Hematopoietic multipotent progenitor cell treated with erythropoietin and hydrocortisone succinate and interleukin-3 and kit ligand, for 17 days (in vitro differentiated cells): ENCODE measurements at regions not wholly inside any gene's neighbourhood (a gene's known extent, or its start where the extent isn't known, plus 50 kb on each side); places are given as distances from the start of the nearest gene placed in this dataset.

Experiments used
- DNase-seq: peaks from one replicate; pipeline ENCODE4 v3.0.0-alpha.2; 2015; ENCODE audit warnings: low spot score

DNA sequence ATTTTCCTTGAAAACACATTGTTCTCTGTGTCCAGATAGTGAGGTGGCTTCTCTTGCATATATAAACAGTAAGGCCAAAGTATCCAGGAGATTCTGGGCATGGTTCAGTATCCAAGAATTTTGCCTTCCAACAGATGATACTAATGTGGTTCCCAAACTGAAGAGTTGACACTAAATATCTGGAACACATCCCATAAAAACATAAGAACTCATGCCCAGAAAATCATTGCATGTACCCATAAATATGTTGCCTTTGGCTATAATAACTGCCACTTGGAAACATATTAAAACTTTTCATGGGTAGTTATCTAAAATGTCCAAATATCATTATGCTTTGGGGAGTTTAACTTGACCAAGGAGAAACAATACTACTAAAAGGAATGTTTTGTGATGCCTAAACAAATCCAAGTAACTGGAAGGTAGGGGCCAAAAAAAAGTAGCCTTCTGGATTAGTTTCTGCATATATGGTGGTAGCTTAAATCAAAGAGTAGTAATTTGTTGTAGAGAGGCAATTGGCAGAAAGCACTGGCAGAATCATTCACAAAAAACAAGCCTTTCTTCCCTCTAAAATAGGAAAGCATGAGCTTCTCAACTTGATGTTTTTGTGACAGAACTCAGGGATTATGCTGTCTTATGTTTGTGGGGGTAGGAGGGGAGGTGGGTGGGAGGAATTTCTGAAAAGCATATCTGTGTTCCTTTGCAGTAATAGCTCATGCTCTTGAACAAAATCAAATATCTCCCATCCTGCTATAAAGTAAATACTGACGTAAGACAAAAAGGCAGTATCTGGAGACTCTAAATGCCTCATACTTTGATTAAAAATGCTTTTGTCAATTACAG lies 753.9 kb downstream of the TUSC7 start:
- DNase-seq, result no peak

DNA sequence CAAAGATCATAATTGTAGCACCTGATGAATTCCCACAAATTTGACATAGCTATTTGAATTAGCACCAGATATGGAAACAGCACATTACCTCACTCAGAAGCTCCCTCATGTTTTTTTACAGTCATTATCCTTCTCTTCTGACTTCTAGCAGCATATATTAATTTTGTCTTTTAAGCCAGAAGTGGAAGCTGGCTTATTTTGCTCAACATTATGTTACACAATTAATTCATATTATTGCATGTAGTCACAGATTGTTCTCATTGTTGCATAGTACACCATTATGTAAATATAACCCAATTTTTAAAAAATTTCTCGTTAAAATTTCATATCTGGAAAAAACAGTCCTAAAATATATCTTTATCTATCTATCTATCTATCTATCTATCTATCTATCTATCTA lies 762.3 kb downstream of the TUSC7 start:
- no peak for DNase-seq

DNA sequence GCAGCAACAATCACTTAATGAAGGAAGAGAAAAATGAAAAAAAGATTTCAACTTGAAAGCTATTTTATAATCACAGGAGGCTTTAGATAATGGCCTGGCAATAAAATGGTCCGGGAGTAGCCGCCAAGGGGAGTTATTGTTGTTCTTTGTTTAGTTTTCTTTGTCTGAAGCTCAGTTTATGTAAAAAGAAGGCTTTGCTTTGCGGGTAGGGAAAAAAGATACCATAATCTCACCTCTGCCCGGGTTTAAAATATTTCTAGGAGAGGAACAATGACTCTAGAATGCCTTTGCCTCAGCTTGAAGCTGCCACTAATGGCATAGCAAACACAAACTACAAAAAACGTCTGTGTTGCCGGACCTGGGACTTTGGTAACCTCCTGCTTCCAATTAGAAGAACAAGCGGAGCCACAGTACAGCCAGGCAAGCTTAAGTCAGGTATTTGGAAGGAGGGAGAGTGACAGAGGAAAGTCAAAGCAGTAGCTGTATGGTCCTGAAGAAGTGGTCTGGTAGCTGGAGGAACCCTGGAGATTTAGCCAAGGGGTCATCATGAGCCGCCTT lies 764.5 kb downstream of the TUSC7 start:
- DNase-seq, result no peak

DNA sequence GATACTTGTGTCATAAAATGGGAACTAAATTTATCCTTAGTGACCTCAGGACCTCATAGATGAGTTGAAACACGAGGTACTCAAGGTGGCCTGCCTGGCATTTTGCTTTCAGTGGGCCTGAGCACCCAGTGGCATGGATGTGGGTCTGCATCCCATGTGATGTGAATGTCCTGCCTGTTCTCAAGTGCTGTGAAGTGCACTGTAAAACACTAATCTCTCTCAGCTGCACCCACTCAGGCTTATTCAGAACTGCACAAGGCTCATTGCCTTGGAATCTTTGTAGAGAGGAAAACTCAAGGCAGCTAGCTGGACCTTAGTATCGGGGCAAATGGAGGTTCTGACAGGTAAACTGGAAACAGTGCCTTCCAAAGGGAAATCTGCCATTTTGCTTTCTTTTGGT lies 767.0 kb downstream of the TUSC7 start:
- no peak for DNase-seq

DNA sequence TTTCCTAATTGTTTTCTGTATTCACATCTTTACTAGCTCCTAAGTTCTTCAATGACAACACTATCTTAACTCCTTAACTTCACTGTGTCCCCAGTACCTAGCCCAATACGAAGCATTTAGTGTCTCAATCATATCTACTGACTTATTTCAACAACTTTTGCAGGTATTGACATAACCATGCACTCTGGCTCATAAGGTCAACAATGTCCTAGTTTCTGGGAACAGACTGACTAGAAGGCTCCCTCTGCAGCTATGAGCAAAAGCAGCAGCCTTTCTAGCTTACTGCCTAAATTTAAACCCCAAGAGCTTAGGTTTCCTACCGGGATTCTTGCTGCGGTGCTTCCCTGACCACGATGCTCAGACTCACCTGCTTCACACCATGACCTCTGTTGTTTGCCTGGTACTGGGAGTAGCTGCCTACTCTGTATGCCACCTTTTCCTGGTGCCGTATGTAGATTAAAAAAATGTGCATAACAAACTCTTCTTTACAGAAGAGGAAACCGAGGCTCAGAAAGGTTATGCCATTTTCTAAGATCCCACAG lies 767.7 kb downstream of the TUSC7 start:
- no peak for DNase-seq

DNA sequence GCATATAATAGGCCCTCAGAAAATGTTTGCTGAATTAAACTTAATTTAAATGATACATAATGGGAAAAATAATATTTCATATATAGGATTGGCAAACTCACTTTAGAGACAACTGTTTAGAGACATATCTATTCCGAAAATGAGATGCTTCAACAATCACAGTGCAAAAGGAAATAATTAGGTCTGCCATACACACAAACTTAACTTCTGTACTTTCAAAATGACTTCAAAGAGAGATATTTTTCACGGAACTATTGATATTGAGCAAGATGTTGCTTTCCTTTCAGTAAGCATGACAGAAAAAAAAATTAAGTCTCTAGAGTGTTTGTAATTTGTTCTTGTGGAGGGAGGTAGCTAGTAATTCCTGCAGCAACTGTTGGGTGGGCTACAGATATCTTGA lies 769.5 kb downstream of the TUSC7 start:
- DNase-seq, result no peak

DNA sequence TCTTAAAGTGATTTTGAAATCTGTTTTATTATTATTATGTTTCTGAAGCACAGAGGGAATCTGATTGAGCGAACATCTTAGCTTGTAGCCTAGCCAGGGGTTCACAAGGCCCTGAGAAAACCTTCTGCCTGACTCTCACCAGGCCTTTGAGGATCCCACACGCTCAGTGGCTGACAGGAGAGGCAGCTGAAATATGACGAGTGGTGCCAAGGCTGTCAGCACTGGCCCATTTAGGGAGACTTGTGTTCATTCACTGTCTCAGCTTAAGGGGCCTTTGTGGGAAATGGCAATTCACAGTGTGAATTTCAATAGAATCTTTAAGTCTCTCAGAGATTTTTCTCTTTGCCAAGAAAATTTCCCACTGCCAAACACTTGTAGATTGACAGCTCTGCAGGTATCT lies 770.9 kb downstream of the TUSC7 start:
- no peak for DNase-seq

DNA sequence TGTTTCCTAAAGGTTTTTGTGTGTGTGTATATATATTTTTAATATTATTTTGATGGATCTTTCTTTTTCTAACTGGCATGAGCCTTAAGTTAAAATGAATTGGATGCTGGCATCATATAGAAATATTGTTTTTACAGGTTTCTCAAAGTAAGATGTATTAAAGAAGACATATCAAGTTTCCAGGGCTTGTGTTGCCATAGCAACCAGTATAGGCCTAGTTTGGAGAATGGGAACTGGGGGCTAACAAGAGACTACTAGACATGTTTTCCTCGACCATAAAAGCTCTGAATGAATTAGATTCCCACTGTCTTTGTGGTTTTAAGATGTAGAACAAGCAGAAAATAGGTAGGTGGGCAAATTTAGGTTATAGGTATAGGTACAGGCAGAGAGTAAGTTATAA lies 771.4 kb downstream of the TUSC7 start:
- no peak for DNase-seq

DNA sequence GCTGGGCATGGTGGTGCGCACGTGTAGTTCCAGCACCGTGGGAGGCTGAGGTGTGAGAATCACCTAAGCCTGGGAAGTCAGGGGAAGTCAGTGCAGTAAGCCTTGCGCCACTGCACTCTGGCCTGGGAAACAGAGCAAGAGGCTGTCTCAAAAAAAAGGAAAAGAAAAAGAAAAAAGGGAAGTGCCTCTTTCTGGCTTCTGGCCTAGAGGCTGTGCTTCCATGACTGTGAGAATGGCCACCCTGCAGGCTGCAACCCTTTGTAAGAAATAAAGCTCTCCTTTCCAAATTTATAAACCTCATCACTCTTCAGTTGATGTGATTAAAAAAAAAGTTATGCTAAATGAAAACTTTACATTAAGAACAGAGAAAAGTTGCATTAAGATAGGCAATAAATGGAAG lies 774.3 kb downstream of the TUSC7 start:
- DNase-seq, result no peak

DNA sequence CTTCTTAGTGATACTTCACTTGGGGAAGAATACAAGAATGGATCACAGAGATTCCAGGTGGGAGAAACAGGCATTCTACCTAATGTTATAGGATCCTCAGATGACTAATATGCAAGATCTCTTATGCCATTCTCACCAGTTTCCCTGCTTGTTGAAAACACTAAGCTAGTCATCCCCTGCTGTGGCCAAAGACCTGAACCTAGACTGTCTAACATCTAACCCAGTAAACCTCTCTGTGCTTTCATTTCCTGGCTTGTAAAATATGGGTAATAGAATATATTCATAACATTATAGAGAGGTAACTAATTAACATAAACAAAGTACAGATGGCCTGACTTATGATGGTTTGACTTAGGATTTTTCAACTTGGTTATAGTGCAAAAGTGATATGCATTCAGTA lies 776.3 kb downstream of the TUSC7 start:
- no peak for DNase-seq

DNA sequence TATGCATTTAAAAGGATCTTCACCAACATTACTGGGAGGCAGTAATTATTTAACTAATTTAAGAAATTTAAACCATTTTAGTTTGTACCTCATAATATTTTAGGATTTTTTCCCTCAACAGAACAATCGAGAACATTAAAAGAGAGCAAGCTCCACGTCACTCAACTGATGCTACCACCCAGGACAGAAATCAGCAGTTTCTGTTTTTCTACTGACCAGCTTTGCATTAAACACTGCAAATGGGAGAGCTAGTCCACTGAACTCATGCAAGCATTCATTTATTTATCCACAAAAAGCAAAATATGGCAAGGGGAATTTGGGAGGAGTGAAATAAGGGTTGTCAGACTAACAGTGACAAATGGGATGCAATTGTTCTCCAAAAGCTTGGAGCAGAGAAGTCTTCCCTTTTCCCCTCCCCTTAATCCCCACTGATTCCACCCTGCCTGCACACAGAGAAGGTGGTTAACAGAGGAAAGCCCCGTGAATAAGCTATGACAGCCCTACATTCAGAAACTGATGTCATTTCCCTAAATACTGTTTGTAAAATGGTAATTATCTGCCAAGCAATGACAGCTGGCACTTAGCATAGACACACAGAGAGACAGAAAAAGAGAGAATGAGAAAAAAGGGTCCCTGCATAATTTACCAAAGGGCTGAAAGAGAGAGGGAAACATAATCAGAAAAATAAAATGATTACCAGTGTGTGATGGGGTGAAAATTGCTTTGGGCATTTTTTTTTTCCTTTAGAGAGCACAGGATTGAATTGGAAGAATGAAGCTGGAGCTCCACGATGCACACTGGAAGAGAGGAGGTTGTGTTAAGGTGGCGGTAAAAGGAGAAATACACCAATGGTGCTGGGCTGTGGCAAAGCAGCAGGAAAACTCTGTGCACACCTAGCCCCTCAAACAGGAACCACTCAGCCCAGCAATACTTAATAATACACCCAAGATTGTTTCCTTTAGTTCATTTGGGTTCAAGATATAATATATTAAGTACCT lies 777.4 kb downstream of the TUSC7 start:
- DNase-seq, result no peak

DNA sequence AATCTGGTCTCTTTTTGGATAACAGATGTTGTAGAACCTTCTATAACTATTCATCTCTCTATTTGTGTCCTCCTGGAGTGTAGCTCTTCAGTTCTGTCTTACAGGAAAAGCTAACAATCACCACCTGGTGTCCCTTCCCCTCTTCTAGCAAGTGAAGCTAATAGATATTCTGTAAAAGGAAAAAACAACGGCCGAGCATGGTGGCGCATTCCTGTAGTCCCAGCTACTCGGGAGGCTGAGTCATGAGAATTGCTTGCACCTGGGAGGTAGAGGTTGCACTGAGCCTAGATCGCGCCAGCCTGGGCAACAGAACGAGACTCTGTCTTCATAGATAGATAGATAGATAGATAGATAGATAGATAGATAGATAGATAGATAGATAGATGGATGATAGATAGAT lies 779.4 kb downstream of the TUSC7 start:
- DNase-seq, result no peak

DNA sequence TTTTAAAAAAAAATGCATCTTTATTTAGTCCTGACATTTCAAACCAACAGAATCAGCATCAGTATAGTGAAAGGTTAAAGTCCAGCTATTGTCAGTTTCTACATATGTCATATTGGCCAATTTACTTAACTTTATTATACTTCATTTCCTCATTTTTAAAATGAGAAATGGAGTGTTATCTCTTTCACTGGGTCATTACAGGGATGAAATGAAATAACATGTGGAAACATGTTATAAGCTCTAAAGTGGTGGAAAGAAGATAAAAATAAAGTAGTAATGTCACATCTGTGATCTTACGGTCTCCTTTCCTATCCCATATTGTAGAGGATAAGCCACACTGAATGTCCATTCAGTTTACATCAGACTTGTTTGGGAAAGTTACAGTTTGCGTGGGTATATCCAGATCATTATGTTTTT lies 780.1 kb downstream of the TUSC7 start:
- no peak for DNase-seq

DNA sequence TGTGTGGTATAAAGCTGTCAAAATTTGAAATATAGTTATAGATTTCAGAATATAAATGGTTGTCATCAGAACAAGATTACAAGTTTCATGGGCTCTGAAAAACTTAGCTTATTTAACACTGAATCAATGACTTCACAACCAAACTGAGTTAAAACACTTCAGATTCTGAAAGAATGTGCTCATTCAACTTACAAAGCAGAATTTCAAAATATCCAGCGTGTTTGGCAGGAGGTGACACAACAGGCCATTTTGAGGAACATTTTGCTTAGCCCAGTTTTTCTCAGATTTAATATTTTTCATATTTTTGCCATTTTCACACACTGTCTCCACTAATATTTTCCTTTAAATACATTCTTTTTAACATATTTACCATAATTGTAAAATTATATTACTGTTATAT lies 781.1 kb downstream of the TUSC7 start:
- no peak for DNase-seq

DNA sequence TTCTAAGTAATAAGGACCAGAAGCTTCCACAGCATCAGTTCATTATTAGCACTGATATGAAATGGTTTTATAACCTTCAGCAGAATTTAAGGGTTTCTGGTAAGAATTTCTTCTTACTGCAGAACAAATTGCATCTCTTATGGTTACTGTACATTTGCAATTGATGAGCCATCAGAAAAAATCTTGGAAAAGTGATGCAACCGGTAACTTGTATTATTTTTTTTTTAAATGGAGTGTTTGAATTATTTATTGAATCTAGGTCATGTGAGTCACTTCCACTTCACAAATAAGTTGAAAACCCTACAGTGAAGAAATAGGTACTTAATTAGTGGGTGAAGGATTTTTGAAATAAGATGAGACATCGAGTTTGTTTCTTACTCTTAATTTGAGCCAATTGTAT lies 786.0 kb downstream of the TUSC7 start:
- no peak for DNase-seq

DNA sequence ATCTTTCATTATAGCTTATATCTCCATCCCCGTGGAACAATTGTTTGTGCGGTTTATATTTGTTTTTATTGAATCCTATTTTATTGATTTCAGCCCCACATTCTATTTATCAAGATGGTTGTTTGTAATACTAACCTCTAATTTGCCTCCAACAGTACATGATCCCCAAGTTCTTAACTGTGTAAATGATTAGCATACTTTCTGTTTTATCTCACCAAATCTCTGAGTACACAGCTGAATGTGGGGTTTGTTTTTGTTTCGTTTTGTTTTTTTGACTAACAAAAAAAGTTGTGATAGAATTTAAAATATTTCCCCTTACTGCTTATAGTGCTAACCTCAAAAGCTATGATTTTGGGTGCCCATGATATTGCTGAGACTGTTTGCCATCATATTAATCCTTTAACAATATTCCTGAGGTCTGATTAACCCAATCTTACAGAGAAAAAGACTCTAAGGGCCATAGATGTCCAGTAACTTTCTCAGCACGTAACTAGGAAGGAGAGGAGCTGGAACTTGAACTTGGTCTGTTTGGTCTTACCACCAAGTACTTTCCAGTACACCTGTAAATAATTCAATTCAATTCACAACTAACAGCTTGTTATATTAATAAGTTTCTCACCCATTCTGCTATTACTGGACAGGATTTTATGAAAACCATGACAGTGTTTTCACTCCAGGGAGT lies 789.8 kb downstream of the TUSC7 start:
- no peak for DNase-seq

DNA sequence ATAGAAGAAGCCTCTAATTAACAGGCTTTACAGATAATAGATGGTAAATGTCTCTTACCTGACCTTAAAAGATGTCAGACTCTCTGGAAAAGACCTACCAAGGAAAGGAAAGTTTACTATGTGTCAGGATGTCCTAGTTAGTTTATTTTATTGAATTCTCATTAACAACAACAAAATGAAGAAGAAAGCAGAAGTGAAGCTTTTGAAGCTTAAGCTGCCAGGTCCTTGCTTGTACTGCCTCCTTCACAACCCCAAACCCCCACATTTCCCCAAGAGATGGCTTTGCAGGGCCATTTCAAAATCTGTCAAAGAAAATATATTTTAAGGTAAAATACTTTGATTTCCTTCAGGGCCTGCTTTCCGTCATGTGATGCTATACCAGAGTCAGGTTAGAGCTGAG lies 798.4 kb downstream of the TUSC7 start:
- no peak for DNase-seq

DNA sequence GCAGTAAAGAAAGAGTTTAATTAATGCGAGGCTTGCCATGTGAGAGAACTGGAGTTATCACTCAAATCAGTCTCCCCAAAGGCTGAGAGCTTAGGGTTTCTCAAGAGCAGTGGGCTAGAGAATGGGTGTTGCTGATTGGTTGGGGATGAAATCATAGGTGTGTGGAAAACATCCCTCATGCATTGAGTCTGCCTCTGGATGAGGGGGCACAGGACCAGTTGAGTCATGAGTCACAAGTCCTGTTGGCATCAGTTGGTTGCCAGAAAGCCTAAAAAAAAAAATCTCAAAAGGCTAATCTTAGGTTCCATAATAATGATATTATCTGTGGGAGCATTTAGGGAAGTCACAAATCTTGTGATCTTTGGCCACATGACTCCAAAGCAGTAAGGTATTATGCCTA lies 800.3 kb downstream of the TUSC7 start:
- no peak for DNase-seq

DNA sequence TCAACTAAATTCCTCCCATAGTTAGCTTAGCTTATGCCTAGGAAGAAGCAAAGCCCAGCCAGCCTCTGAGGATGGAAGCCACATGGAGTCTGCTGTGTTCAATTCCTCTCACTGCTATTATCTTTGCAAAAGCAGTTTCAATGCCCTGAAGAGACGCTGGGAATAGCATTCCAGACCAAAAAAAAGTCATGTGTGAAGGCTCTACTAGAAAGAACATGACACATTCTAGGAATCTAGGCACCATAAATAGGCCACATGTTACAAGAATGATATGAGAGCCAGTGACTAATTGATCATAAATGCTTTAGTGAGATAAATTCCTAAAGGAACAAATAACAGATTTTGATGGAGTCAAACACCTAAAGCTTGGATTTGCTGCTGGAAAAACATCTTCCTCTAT lies 800.8 kb downstream of the TUSC7 start:
- DNase-seq, result no peak

DNA sequence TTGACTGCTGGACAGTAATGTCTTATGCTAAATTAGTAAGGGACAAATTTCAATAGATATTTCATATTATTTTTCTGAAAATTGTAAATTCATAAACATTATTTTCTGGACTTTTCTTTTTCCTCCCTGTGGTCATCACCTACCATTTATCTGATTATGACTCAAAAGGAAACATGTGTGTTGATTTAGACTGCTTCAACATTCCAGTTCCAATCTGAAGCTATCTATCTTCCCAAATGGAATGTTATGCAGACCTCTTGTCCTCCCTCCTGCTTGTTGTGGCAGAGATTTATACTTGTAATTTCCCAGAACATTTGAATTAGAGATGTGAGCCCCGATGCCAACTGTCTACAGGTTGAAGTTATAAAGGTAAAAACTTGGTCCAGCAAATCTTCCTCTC lies 803.4 kb downstream of the TUSC7 start:
- no peak for DNase-seq

DNA sequence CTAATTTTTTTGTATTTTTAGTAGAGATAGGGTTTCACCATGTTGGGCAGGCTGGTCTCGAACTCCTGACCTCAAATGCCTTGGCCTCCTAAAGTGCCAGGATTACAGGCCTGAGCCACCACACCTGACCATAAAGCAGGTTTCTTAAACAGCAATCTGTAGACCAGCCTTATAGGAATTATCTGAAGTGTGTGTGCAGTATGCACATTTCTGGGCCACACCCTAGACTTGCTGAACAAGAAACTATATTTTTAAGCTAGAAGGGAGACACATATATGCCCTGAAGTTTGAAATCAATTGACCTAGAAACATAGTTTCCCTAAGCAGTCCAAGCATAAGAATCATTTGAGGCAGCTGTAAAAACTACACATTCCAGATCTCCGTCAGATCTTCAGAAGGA lies 805.7 kb downstream of the TUSC7 start:
- DNase-seq, result no peak

DNA sequence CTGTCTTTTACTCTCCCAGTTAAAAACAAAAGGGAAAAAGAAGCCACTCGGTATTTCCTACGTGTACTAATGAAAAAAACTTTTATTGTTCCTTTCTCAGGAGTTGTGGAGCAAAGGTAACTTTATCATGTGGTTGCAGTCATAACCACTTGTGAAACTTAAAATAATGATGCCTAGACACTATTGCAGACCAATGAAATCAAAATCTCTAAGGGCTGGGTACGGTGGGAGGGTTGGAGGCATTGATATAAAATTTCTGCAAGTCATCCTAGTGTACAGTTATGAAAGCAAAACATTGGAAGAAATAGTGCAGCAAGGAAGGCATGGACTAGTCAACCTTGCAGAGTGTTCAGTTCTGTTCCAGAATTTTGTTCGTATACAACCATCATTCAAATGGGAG lies 808.8 kb downstream of the TUSC7 start:
- DNase-seq, result no peak
